DMS153 (cell line): ENCODE measurements at regions not wholly inside any gene's neighbourhood (a gene's known extent, or its start where the extent isn't known, plus 50 kb on each side); places are given as distances from the start of the nearest gene placed in this dataset.

Experiments
- DNase-seq: peaks from one replicate; lab custom pipeline; 2025; lab: John Stamatoyannopoulos, UW

DNA sequence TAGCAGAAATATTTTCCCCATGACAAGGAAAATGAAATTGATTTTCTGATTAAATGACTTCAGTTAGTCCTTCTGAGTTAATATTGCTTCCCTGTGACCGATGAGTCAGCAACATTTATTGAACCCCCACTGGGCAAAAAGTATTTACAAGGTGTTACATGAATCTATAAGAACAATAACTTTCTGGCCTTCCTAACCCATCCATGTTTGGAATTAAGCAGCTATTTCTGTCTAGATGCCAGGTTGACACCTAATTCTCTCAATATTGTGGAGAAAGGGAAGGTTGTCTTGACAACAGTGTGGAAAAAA is 112.9 kb upstream of the JAZF1 start:
- no peak for DNase-seq

DNA sequence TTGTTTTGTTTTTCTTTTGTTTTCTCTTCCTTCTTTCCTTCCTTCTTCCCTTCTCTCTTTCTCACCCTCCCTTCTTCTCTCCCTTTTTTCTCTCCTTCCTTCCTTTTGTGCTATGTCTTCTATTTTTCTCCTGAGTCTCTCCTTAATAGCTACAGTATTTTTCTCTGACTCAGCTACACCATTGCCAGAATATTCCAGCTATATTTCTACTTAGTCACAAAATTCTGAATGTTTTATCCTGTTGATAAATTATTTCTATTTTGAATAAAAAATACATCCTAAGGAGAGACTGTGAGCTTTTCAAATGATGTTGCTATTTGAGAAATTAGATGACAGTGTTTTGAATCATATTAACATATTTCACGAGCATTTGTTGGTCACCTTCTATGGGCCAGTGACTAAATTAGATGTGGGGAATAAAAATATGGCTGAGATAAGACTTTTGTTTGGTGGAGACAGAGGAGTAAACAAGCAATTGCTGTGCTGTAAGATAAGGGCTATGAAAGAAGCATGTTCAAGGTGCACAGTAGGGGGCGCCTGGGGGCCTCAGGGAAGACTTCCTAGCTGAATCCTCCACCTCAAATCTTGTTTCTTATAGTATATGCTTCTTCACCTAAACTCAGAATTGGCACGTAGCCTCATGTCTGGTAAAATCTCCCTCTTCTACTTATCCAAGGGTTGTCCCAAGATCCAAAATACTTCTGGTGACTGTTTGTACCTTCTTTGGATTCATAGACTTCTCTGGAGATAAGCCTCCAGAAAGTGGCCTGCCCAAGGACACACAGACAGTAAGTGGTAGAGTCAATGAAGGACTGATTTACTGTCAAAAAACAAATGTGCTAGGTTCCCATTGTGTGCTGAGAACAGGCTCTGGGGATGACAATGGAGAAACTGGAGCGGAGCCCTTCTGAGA is 115.5 kb upstream of the CREB5 start:
- DNase-seq: peak; percentile 40

DNA sequence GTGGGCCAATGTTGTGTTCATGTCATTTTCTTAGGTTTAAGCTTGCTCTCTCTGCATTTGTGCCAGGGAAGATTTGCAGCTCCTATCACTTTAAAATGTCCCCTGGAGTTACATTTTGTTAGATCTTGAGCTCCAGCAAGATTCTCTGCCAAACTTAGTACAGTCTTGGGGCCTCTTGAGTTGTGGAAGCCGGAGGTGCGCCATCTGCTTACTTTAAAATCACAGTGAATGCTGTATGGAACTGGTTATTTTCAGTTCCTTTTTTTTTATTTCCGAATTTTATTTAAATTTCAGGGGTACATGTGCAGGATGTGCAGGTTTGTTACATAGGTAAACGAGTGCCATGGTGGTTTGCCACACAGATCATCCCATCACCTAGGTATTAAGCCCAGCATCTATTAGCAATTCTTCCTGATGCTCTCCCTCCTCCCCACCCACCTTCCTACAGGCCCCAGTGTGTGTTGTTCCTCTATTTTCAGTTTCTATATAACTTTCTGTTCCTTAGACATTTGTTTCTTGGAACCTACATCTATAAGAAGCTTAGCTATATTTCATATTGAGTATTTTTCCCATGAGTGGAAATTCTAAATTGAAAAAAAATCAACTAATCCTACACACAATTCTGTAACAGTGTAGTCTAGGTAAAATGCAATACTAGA is 114.4 kb upstream of the CREB5 start:
- no peak for DNase-seq

DNA sequence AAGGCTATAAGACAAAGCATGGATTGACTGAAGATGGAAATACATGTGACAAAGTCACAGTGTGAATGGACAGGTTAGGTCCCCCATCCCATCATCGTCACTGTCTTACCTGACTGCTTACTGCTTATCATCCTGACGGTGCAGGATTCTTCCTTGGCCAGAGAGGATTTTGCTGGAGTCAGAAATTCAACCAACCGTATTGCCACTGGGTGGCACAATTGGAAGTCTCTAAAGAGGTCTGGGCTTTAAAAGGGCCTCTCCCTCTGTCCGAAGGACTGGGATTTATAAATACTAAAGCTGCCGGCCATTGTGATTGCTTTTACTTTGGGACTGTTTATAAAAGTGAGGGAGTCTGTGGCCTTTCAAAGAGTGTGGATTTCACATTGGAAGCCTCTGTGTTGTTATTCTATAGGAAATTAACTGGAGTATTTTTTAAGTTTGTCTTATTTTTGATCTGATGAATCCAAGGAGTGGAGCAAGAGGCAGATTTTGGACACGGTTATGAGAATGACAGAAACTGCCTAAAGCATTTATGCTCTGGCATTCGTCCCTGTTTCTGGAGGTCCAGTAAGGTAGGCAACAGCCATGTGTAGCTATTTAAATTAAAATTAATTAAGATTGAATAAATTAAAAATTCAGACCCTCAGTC is 113.3 kb upstream of the CREB5 start:
- DNase-seq: peak; percentile 84

DNA sequence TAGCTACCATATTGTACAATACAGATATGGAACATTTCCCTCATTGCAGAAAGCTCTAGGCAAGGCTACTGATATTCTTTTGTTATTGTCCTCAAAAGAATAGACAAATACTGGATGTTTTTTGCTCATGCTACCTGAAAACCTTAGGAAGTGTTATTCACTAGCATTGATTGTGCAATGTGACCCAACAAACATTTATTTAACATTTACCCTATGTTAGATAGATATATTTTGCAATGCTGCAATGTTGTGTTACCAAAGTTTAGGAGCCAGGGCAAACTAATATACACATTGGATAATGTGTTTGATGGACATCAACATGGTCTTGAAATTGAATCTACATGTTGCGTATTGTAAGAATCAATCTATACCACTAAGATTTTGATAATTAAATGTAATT is 112.8 kb upstream of the CREB5 start:
- DNase-seq: no peak

DNA sequence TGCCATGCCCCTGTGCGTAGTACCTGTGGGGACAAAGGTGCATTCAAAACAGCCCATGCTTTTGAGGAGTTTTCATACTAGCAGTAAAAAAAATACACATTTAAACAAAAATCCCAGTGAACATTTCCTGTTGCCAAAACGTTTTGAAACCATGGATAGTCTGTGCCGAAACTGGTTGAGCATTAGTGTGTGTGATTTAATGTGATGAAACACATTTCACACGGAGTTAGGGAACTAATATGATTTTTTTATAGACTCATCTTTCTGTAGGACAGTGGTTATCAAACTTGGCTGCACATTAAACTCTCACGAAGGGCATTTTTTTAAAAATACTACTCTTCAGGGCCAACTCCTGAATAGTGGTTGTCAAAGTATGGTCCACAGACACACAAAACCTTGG is 111.8 kb upstream of the CREB5 start:
- DNase-seq: no peak

DNA sequence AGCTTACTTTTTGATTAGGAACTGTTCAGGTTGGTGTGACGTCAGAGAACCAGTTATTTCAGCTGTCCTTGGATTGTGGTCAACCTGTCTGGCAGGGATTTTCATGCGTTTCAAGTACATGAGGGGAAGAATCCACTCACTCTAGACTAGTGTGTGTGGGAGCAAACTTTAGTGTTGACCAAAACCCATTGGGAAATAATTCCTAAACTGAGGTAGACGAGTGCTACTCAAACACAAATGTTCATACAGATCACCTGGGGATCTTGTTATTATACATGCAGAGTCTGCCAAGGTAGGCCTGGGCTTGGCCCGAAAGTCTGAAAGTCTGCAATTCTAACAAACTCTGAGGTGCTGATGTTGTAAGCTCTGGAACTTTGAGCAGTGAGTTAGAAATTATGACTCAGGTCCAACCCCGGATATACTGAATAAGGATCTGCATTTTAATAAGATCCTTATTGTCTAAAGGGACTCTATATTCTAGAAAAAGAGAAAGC is 111.1 kb upstream of the CREB5 start:
- no peak for DNase-seq

DNA sequence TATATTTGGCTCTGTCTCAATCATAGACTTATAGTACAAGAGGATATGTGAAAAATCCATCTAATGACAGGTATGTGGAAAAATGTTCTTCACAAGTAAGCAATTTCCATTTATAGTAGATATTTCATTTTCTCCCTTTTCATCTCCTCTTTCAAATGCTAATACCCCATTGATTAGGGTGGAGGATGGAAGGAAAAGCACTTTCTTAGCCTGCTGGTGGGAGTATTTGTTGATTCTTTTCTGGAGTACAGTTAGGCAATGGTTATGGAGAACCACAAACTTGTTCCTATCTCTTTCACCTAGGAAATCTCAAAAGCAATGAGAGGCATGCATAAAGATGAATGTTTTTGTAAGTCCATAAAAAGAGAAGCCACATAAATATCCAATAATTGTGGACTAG is 108.0 kb upstream of the CREB5 start:
- DNase-seq: no peak

DNA sequence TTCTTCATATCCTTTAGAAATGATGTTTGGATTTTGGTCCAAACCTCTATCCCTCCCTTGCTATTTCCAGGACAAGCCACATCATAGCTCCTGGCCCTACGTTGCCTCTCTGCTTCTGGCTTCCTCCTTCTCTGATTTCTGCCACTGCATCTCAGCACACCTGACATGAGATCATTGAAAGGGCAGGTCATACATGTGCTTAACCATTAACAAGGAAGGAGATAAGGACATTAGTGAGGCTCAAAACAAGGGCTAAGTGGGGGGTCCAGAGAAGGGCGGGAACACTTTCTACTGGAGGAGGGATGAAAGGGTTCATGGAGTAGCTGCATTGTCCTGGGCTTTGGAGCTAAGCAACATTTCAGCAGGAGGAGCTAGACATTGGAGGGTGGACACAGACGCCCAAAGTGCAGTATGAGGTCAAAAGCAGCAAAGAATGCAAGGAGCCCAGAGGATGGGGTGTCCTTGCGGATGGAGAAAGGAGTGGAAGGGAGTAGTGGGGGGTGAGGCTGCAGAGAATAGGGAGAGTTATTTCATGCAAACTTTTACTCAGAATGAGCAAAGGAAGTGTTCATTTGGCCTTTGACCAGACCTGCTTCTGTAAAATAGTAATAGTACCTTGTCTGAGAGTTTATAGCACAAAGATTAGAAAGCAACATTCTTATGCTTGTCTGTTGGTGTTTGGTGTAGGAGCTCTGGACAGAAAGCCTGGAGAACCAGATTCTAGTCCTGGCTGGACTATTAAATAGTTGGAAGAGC is 102.4 kb upstream of the CREB5 start:
- DNase-seq: no peak

DNA sequence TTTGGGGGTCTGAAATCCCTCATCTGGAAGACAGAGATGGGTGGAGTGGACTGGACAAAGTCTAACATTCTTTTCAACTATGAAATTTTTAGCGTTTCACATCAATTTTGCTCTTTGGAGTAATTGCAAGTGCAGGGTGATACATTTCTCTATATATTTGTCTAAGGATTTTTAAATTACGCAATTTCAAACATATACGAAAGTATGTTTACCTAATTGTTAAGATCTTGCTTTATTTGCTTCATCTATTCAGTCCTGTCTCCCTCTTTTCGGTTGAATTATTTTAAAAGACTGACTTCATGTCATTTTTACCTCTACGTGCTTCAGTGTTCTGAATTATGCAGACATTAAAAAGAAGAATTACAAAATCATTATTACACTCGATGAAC is 101.9 kb upstream of the CREB5 start:
- no peak for DNase-seq

DNA sequence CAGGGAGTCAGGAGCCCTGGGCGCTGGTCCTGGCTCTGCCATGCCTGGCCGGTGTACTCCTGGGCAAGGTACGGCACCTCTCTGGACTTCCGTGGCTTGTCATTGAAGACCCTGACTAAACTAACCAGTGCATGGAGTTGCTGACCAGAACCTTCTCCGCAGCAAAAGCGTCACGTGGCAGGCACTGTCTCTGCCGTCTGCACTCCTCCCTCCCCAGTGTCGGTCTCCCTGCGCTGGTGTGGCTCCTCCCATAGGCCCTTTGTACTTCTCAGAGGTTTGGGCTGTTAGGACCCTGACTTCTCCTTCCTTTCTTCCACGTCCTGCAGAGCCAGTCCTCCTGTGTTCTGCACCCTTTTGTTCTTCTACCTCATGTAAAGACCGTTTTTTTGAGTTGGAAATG is 100.6 kb upstream of the CREB5 start:
- no peak for DNase-seq

DNA sequence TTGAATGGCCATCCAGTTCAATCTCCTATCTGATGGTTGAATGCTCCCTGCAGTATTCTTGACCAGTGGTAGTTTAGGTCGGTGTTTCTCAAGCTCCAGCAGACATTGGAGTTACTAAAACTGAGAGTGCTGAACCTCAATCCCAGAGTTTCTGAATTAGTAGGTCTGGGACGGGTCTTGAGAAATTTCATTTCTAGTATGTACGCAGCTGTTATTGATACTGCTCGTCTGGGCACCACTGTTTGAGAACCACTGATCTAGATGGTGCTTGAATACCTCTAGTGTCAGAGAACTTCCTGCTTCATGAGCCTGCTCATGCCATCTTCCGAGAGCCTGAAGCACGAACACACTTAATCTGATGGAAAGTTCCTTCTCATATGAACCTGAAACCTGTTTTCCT is 99.4 kb upstream of the CREB5 start:
- DNase-seq: no peak

DNA sequence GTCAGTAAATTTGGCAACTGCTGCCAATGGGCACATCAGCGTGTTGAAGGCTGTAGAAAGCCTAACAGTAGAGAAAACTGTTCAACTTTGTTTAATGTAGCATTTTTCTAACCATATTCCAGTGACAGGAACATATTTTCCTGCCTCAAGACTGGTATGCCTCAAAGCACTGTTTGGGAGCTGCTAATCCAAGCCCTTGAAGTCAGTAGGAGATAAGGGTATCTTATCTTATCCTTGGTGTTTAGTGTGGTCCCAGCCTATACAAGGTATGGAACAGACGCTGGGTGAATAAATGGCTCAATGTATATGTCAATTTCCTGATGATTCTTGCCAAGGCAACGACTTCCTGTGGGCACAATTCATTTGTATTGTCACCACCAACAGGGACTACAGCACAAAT is 97.5 kb upstream of the CREB5 start:
- DNase-seq: no peak

DNA sequence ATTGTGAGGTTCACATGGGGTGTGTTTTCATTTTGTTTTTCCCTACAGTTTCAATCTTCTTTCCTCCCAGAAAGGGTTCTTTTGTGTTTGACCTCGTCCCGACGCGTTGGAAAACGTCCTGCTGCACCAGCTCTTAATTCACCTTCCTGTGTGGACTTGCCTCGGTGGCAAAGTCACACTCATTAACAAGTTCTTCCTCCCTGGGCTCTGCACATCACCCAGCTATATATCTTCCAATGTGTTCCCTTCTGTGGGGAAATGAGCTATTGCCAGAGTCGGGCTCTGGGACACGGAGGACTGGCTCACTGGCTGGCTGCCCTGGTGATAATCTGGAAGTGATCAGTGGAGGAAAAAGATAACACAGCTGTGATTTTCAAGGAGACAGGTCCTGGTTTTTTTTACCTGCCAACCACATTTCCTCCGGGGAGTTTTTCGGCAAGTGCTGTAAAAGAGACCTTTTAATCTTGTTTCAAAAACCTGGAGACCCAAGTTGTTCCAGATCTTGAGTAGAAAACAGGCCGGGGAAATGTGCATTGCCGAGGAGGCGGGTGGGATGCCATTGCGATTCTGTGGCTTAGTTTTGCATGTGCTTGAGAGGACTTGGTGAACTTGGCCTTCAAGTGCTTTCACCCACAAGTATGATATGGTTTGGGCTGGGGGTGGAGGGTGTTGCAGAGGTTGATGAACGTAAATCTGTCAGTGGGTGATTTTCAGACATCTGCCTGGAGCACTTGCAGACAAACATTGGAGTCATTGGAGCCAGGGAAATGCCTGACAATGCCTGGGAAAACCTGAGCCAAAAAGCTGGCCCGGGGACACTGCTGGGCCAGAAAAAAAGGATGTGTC is 96.5 kb upstream of the CREB5 start:
- peak; percentile 23 for DNase-seq

DNA sequence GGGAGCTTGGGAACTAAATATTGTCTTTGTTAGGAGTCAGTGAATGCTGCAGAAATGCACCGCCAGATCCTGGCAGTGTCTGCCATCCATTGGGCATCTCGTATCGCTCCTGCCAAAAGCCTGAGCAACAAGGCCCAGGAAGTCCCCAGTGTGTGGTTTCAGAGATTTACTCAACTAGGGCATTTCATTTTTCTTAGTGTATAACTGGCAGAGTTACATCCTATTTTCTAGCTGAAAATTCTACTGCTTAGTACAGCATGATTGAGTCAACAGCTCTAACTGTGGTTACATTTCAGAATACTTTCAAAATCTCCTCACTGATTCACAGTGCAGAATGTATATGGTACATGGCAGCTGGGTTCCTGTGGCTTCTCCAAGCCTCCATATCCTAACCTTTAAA is 95.8 kb upstream of the CREB5 start:
- DNase-seq: no peak

DNA sequence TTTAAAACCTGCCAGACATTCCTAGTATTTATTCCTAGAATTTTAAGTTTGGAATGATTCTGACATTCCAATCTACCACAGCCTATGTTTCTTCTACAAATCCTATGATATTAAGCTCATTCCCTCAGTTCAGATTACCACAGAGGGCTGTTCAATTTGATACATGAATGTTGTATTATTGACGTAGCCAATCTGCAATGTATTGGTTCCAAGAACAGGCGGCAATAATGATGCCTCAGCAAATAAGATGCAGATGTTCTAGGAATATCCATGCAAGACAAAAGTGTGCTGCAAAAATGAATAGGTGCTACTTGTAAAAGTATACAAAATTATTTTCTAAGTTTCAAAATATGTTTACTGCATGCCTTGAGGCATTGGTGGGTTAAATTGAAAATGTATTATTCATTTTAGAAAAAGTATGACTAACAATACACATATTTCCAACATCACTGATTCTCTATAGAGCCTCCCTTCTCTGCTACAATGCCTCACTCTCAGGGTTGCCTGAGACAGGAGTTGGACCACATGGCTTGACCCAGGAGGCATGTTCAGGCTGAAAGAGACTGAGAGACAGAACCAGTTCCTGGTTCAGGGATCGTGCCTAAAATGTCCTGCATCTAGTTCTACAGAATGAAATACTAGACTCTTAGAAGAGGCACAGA is 94.1 kb upstream of the CREB5 start:
- DNase-seq: no peak

DNA sequence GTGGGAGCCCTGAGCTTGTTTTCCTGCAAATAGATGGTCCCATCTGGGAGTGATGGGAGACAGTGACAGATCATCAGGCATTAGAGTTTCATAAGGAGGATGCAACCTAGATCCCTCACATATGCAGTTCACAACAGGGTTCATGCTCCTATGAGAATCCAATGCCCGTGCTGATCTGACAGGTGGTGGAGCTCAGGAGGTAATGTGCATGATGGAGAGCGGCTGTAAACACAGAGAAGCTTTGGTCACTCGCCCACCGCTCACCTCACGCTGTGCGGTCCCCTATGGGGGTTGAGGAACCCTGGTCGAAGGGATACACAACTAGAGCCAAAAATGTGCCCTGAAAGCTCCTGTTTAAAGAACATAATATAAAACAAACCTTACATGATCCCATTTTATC is 88.5 kb upstream of the CREB5 start:
- no peak for DNase-seq

DNA sequence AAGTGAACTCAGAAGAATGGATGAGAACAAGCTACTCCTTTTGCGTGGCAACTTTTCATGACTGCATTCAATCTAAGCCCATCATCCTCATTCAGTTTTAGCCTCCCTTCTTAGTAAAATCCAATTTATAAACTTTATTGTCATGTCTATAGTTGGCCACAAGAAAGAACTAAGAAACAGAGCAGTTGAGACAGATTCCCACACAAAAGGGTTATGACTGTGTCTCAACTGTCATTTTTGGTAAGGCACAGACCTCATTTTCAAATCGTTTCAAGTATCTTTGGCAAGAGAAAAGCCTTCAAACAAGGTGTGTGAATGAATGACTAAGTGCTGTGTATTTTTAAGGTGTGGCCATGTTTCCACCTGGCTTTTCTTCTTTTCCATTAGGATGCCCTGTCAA is 84.2 kb upstream of the CREB5 start:
- DNase-seq: no peak

DNA sequence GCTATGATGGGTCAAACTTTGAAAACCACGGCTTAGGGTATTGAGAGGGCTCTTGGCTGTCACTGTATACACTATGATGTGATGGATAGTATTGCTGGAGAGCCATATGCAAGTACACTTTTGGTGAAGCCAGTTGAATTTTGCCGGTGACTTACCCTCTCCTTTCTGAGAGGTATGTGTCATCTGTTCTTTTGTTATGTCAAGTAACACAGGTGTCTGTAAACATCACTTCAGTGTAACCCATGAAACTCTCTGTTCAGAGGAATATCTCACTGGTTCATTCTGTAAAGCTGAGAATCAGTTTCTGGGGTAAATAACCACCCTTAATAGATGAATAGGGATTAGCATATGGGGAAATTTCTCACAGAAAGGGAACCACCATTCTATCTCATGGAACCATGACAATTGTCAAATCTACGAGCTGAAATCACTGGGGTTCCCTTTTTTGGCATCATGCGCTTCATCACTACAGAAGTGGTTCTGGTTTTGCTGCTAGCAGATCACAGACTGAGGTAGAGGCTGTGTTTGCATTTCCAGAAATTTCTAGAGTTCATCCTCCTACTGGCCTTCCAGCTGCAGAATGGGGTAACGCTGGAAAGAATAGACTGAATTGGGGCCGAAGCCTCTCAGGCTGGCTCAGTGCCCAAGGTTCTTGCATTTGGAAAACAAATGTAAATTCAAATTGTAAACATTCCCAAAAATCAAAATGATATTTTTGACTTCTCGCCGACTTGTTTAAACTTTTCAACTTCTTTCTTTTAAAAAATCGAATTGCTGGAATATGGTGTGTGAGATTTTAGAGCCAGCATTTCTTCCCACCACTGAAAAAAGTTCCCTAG is 83.3 kb upstream of the CREB5 start:
- DNase-seq: peak; percentile 97
